CD4-positive, alpha-beta T cell treated with Interleukin-10 for 1 hour (primary cell): ENCODE measurements at regions not wholly inside any gene's neighbourhood (a gene's known extent, or its start where the extent isn't known, plus 50 kb on each side); places are given as distances from the start of the nearest gene placed in this dataset.

Experiments used
- DNase-seq: peaks from one replicate; pipeline ENCODE4 v3.0.0-alpha.2; 2020

- no peak for DNase-seq
Observed at GRCh38 chr4:11732155-11732554, 303.5 kb upstream of the HS3ST1 start.

- no peak for DNase-seq
Observed at GRCh38 chr4:11730545-11730944, 301.9 kb upstream of the HS3ST1 start.

GRCh38 chr4:11729548-11729947, 300.9 kb upstream of the HS3ST1 start:
- no peak for DNase-seq

DNA sequence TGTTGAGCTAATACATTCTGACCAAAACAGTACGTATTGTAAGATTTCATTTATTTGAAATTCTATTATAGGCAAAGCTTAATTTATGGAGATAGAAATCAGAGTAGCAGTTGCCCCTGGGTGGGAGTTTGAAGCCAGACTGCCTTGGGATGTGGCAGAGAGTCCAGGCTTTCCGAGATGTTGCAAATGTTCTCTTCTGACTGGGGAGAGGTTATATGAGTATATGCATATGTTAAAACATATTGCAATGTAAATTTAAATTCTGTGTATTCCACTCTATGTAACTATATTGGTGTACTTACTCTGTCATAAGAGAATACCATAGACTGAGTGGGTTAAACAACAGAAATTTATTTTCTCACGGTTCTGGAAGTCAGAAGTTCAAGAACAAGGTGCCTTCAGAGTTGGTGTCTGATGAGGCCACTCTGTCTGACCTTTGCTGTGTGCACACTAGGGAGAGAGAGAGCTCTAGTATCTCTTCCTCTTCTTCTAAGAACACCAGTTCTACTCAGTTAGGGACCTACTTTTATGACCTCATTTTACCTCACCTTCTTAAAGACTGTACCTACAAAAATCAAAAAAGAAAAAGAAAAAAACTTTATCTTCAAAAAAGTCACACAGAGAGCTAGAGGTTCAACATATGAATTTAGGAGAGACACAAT, 299.3 kb upstream of the HS3ST1 start:
- no peak for DNase-seq

- DNase-seq, result no peak
Observed at GRCh38 chr4:11724731-11725130, 296.0 kb upstream of the HS3ST1 start.

- DNase-seq, result no peak
Observed at GRCh38 chr4:11722223-11722622, 293.5 kb upstream of the HS3ST1 start.

DNA sequence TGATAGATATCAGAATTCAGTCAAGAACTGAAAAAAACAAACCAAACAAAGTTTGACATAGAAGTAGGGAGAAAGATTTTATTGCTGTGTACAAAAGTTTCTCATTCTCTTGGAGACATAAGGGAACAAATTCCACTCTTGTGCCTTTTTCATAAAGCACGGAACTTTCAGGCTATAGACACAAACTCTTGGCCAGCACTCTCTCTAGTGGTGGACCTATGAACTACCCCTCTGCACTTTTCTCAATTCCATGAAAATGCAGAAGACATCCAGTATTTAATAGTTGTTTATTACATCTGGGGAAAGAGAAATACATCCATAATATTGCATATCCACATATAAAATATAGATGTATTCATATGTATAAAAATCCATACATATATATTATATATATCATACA, 291.6 kb upstream of the HS3ST1 start:
- no peak for DNase-seq

DNA sequence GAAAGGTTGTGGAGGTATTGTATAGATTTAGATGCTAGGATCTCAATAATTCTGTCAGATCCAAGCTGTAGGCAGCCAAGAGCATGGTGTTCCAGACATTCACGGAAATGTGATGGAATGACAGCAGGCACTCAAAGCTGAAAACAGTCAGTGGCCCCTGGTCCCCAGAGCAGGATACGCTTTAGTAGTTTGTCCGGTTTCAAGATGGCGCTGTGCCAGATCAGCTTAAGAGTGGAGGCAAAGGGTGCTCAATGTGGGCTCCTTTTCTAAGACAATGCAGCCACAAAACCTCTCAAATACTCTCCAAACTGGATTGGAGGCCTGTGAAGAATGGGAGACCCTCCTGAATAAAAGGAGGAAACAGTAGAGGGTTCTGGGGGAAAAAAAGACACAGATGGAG, 291.2 kb upstream of the HS3ST1 start:
- DNase-seq, result no peak

DNA sequence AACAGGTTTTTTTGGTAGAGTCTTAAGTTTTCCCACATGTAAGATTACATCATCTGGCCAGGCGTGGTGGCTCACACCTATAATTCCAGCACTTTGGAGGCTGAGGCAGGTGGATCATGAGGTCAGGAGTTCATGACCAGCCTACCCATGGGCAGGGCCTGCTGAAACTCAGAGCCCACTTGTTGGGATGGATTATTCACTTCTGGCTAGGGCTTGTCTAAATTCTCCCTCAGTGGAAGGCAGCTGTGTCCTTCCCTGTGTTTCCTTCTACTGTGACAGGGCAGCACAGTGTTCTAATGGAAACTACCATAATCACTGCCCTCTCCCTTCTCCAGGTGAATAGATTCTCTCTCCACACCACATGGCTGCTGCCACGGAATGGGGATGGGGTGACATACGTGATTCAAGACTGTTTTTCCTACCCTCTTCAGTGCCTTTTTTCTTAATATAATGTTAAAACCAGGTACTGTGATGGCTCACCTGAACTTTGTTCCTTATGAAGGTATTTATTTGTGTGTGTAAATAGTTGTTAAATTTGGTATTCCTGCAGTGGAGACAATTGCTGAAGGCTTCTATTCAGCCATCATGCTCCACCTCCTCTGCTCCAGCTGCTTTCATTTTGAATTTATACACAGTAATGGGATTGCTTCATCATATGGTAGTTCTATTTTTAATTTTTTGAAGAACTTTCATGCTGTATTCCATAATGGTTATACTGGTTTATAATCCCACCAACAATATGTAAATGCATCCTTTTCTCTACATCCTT, 287.2 kb upstream of the HS3ST1 start:
- DNase-seq, result no peak

- no peak for DNase-seq
Observed at GRCh38 chr4:11710453-11711093, 281.9 kb upstream of the HS3ST1 start.

DNA sequence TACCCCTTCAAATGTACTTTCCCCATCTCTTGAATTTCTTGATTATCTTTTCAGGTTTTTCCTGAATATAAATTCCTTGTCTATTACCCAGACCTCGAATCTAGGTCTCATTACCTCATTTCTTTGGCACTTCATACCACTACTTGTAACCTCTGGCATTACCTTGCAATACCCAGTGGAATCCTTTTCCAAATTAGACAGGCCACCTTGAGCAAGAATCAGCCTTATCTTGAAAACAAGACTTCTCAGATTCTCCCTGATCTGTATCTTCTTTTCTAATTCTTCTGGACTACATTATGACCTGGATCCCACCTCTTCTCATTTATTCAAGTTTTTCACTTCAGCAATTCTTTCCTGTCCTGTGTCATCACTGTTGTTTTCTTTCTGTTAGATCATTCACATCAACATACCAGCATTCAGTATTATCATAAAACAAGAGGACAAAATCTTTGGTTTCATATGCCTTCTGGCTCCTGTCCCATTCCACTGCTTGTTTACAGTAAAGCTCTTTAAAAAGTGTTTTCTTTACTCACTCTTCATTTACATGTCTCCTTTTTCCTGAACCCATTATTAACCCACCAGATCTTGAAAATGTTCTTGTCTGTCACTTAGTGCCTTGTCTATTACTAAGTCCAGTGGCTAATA, 275.6 kb upstream of the HS3ST1 start:
- no peak for DNase-seq

GRCh38 chr4:11702886-11703557, 274.3 kb upstream of the HS3ST1 start:
- no peak for DNase-seq

DNA sequence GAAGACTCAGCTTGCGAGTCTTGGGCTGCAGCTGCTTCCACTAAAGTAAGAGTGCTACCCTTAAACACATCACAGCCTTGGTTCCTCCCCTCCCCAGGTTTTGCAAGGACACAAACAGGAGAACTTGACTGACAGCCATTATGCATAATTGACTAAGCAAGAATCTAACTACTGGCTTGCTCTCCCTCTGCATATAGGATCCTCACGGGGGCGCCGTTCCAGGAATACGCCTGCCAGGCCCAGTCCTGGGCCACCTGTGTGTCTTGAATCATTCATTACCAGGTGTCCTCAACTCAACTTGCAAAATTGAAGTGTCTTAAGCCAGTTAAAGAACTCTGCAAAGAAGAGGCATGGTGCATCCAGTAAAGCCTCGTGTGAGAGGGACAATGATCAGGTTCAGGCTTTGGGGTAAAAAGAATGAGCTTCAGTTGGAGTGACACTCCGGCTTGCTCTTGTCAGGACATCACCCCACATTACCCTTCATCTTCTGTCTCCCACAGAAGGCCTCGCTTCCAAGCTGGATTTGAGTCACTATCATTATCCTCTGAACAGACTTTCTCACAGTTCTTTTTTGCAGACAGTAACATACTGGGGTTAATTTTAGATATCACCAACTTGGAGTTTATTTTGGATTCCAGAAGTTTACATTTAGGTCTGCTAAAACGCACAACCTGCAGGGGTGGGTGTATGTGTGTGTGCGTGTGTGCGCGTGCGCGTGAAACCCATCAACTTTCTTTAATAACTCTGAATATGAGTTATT, 273.5 kb upstream of the HS3ST1 start:
- no peak for DNase-seq

GRCh38 chr4:11700751-11701226, 272.1 kb upstream of the HS3ST1 start:
- DNase-seq, result no peak

DNA sequence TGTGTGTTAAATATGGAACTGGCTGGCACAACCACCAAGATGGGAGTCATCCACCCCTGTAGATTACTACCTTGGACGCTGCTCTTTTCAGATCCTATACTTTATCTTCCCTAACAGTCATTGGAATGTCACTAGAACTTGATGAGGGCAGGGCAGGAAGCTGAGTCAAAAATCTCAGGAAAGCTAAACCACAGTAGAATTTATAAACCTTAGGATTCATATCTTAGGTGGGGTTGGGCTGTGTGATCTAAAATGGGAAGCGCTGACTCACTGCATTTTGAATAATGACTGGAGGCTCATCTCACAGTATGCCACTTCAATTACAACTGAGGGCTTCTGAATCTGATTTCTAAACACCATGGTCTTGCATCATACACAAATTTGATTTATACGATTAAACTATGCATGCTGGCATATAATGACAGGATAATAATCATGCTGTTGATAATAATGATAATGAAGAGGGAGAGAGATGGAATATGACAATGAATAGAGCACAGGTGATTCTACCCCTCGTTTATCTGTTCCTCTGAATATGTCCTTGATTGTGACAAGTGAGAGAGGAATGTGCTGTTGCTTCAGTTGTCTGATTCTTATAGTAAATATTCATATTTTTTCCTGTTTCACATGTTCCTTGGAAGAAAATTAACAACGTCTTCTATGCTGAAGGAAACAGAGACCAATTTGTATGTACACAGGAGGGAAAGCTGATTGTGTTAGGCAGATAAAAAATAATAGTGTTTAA, 270.3 kb upstream of the HS3ST1 start:
- no peak for DNase-seq

- DNase-seq, result no peak
Observed at GRCh38 chr4:11698033-11698432, 269.3 kb upstream of the HS3ST1 start.

GRCh38 chr4:11693693-11694092, 265.0 kb upstream of the HS3ST1 start:
- no peak for DNase-seq

GRCh38 chr4:11691236-11691635, 262.5 kb upstream of the HS3ST1 start:
- DNase-seq, result no peak

GRCh38 chr4:11687727-11688126, 259.0 kb upstream of the HS3ST1 start:
- no peak for DNase-seq

GRCh38 chr4:11685481-11685880, 256.8 kb upstream of the HS3ST1 start:
- no peak for DNase-seq

GRCh38 chr4:11675051-11675800, 246.5 kb upstream of the HS3ST1 start:
- DNase-seq, result no peak
